Endothelial cell of umbilical vein (primary cell): ENCODE measurements at regions not wholly inside any gene's neighbourhood (a gene's known extent, or its start where the extent isn't known, plus 50 kb on each side); places are given as distances from the start of the nearest gene placed in this dataset.

Experiments
- BruUV-seq: library from RNA; stranded (reverse); fragments of 400-500 nt; replicated peaks from 2 replicates; lab custom pipeline; 2021; lab: Mats Ljungman, UMichigan
- CTCF ChIA-PET: fragments of 300-600, 350-600 bp; sonication (Branson Sonifier 250); formaldehyde crosslinking; loops from one replicate; lab custom pipeline; 2021; ENCODE audit warnings: antibody characterized with exemption, inconsistent platforms; lab: Charles Lee
- POLR2A ChIA-PET: fragments of 300-600, 350-600 bp; sonication (Branson Sonifier 250); formaldehyde crosslinking; loops from one replicate; lab custom pipeline; 2021; ENCODE audit warnings: antibody characterized with exemption, inconsistent platforms; lab: Charles Lee
- DNase-seq: peaks from one replicate; pipeline ENCODE4 v3.0.0-alpha.2; 2011; ENCODE audit warnings: low read depth, low spot score
- FAIRE-seq: peaks from 2 replicates; lab custom pipeline; 2011; peaks lifted over from hg19 to GRCh38; lab: Jason Lieb, UNC
- H2AFZ ChIP-seq: 2 replicates; pipeline ENCODE4 v1.6.0; 2012; ENCODE audit warnings: low read depth, low read length, control low read depth, inconsistent platforms
- H3K27ac ChIP-seq: 2 replicates; pipeline ENCODE4 v1.5.1; 2011; ENCODE audit warnings: low read depth, mild to moderate bottlenecking, control low read depth, low read length, moderate library complexity; ENCODE audit not compliant: insufficient read depth
- H3K27me3 ChIP-seq, 2 experiments: 2 replicates each; pipeline versions ENCODE4 v1.6.0 to v1.6.1; 2011; ENCODE audit warnings: low read length in 2 of 2, mixed read lengths in 1 of 2; ENCODE audit not compliant: control insufficient read depth in 2 of 2, insufficient read depth in 2 of 2
- H3K36me3 ChIP-seq, 2 experiments: 2 replicates in 1 of 2; 3 replicates in 1 of 2; pipeline ENCODE4 v1.5.1; 2011; ENCODE audit warnings: low read length in 2 of 2, mild to moderate bottlenecking in 1 of 2, moderate library complexity in 1 of 2; ENCODE audit not compliant: control insufficient read depth in 2 of 2, insufficient read depth in 2 of 2; ENCODE audit errors: extremely low read depth in 1 of 2
- H3K4me1 ChIP-seq: 3 replicates; pipeline ENCODE4 v1.5.1; 2011; ENCODE audit warnings: mild to moderate bottlenecking, low read length; ENCODE audit not compliant: control insufficient read depth, insufficient read depth; ENCODE audit errors: extremely low read depth
- H3K4me2 ChIP-seq: 2 replicates; pipeline ENCODE4 v1.6.1; 2011; ENCODE audit warnings: low read length, control low read depth, mixed read lengths; ENCODE audit not compliant: insufficient read depth
- H3K4me3 ChIP-seq, 3 experiments: fragments of 200-600 bp in 1 of 3; sonication (generic), shearing (Covaris generic) in 1 of 3; replicated peaks in 1 of 3; 2 replicates each; pipeline ENCODE4 v1.5.1; 2011 to 2016; ENCODE audit warnings: control low read depth in 3 of 3, low read length in 3 of 3, mild to moderate bottlenecking in 2 of 3, inconsistent platforms in 1 of 3, low read depth in 1 of 3, moderate library complexity in 1 of 3; ENCODE audit not compliant: insufficient read depth in 1 of 3
- H3K79me2 ChIP-seq: 2 replicates; pipeline ENCODE4 v1.6.0; 2012; ENCODE audit warnings: low read length, inconsistent platforms; ENCODE audit not compliant: control insufficient read depth, insufficient read depth
- H3K9ac ChIP-seq: replicated peaks from 2 replicates; pipeline ENCODE3; 2011; ENCODE audit warnings: low read length, control low read depth; ENCODE audit not compliant: insufficient read depth; ENCODE audit errors: extremely low read depth
- H3K9me1 ChIP-seq: replicated peaks from 3 replicates; pipeline ENCODE4 v1.6.0; 2011; ENCODE audit warnings: mild to moderate bottlenecking, low read length; ENCODE audit not compliant: control insufficient read depth, insufficient read depth; ENCODE audit errors: extremely low read depth
- H3K9me3 ChIP-seq: replicated peaks from 2 replicates; pipeline ENCODE4 v1.5.1; 2012; ENCODE audit warnings: low read length, inconsistent platforms; ENCODE audit not compliant: control insufficient read depth, insufficient read depth
- H4K20me1 ChIP-seq: replicated peaks from 2 replicates; pipeline ENCODE3; 2011; ENCODE audit warnings: mild to moderate bottlenecking, low read length; ENCODE audit not compliant: control insufficient read depth, insufficient read depth; ENCODE audit errors: extremely low read depth
- EZH2 ChIP-seq: IDR thresholded peaks from 2 replicates; pipeline ENCODE4 v1.6.1; 2012; ENCODE audit warnings: borderline replicate concordance, low read depth, mild to moderate bottlenecking, moderate library complexity, low read length, inconsistent platforms; ENCODE audit not compliant: severe bottlenecking
- FOS ChIP-seq: IDR thresholded peaks from 2 replicates; pipeline ENCODE4 v1.6.1; 2011; ENCODE audit warnings: mild to moderate bottlenecking, low read length, moderate library complexity, borderline replicate concordance; ENCODE audit not compliant: insufficient read depth
- GATA2 ChIP-seq: IDR thresholded peaks from 2 replicates; pipeline ENCODE4 v1.7.0; 2011; ENCODE audit warnings: low read depth, mild to moderate bottlenecking, moderate library complexity, mixed read lengths, low read length; ENCODE audit not compliant: insufficient read length, insufficient read depth
- JUN ChIP-seq: IDR thresholded peaks from 2 replicates; pipeline ENCODE4 v1.6.1; 2011; ENCODE audit warnings: borderline replicate concordance, low read depth; ENCODE audit not compliant: insufficient read length, insufficient read depth
- MYC ChIP-seq: IDR thresholded peaks from one replicate; pipeline ENCODE4 v1.6.1; 2011; ENCODE audit warnings: mild to moderate bottlenecking, low read depth, low read length
- POLR2A ChIP-seq: IDR thresholded peaks from 2 replicates; pipeline ENCODE4 v1.6.1; 2012; ENCODE audit warnings: low read depth, mild to moderate bottlenecking, control low read depth, low read length
- POLR2AphosphoS5 ChIP-seq: IDR thresholded peaks from 2 replicates; pipeline ENCODE4 v1.6.1; 2012; ENCODE audit warnings: low read depth, mild to moderate bottlenecking, control low read depth, low read length, moderate library complexity; ENCODE audit not compliant: insufficient read depth
- dilution Hi-C: fragments of 300-500 bp; cut with MboI; formaldehyde crosslinking; loops from one replicate; pipeline ENCODE4 v1.15.0; 2019; ENCODE audit warnings: low sequenced_read_pairs; ENCODE audit not compliant: extremely low pct_ligation_motif_present
- intact Hi-C: fragments of 100-400 bp; cut with micrococcal nuclease; formaldehyde crosslinking; loops from one replicate; pipeline ENCODE4 v1.10.0; 2022
- TF ChIP-seq, protein P1 (sequence below): IDR thresholded peaks from 2 replicates; pipeline ENCODE4 v1.6.1; 2011; ENCODE audit not compliant: insufficient read depth, insufficient read length
- TF ChIP-seq, protein P2 (sequence below), 2 donors: IDR thresholded peaks; 1 replicate in 1 of 2; 2 replicates in 1 of 2; pipeline ENCODE4 v1.5.1; 2011; ENCODE audit warnings: low read length in 2 of 2, mild to moderate bottlenecking in 2 of 2, moderate library complexity in 2 of 2, control low read depth in 1 of 2, inconsistent platforms in 1 of 2, low read depth in 1 of 2; ENCODE audit not compliant: insufficient read depth in 1 of 2; ENCODE audit errors: extremely low read depth in 1 of 2

DNA sequence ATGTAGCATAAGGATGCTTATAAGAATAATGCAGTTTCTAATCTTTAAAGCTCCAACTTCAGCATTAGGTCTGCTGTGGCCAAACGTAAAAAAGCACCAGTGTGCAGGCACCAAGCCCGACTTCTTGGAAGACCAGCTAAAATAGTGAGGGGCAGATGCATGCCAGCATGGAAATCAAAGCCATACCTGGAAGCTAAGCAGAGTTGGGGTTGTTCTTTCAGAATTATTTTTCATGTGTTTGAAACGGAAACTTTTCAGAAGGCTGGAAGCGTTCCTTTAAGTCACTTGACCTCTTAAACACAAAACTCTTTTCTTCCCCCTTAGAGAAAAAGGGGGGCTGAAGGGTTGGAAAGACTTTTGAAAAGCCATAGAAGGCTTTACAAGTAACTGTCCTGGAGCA, 329.2 kb upstream of the C1orf87 start:
- Histone ChIP-seq H3K36me3 (no peaks in the 10 kb centered on the region), H2AFZ (no peak overlapping the region), H3K9ac (no peak overlapping the region), H3K4me2 (no peak overlapping the region), H3K27ac (no peak overlapping the region), H3K9me3 (no peaks in the 10 kb centered on the region), H4K20me1 (no peaks in the 10 kb centered on the region), H3K27me3 (no peaks in the 10 kb centered on the region), H3K9me1 (no peaks in the 10 kb centered on the region), H3K79me2 (no peaks in the 10 kb centered on the region), H3K4me3 (no peak overlapping the region), H3K4me1 (no peaks in the 10 kb centered on the region)
- FAIRE-seq (no peak), DNase-seq (no peak)
- dilution Hi-C loops (no loop called here), intact Hi-C loops (no loop called here)
- BruUV-seq: no TSS peak
- TF ChIP-seq, protein P1, sequence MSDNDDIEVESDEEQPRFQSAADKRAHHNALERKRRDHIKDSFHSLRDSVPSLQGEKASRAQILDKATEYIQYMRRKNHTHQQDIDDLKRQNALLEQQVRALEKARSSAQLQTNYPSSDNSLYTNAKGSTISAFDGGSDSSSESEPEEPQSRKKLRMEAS: no peak
- TF ChIP-seq GATA2 (no peak), JUN (no peak), EZH2 (no peak)
- ChIA-PET CTCF (no interaction called here), POLR2A (no interaction called here)

DNA sequence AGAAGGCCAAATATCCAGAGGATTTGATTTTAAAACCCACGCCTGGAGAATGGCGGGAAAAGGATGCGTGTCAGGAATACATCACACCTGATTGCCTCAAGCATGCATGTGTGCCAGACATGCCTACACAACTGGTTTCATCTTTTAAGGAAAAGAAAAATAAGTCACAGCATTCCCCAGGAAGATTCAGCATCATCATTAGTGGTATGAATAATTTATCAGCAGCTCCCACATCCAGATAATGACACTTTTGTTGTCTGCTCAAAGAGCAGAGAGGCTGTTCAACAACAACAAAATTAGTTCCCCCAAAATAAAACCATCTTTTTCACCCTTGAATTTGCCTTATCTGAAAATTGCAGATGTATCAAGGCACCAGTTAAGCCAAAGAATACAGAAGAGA, 328.6 kb upstream of the C1orf87 start:
- H3K36me3 ChIP-seq: no peaks in the 10 kb centered on the region
- dilution Hi-C loops: no loop called here
- H3K79me2 ChIP-seq: no peaks in the 10 kb centered on the region
- no peaks in the 10 kb centered on the region for H3K4me1 ChIP-seq
- H3K27me3 ChIP-seq: no peaks in the 10 kb centered on the region
- H3K9ac ChIP-seq: no peak overlapping the region
- TF ChIP-seq POLR2A: no peak
- no peak for TF ChIP-seq JUN
- no peak for TF ChIP-seq GATA2
- TF ChIP-seq EZH2: no peak
- TF ChIP-seq POLR2AphosphoS5: no peak
- TF ChIP-seq FOS: no peak
- TF ChIP-seq MYC: no peak
- TF ChIP-seq, protein P1: no peak
- TF ChIP-seq, protein P2, sequence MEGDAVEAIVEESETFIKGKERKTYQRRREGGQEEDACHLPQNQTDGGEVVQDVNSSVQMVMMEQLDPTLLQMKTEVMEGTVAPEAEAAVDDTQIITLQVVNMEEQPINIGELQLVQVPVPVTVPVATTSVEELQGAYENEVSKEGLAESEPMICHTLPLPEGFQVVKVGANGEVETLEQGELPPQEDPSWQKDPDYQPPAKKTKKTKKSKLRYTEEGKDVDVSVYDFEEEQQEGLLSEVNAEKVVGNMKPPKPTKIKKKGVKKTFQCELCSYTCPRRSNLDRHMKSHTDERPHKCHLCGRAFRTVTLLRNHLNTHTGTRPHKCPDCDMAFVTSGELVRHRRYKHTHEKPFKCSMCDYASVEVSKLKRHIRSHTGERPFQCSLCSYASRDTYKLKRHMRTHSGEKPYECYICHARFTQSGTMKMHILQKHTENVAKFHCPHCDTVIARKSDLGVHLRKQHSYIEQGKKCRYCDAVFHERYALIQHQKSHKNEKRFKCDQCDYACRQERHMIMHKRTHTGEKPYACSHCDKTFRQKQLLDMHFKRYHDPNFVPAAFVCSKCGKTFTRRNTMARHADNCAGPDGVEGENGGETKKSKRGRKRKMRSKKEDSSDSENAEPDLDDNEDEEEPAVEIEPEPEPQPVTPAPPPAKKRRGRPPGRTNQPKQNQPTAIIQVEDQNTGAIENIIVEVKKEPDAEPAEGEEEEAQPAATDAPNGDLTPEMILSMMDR (IDR thresholded peaks at IDR 0.05; ENCODE audit: extremely low read depth in 1 of 2, insufficient read depth in 1 of 2, low read depth in 1 of 2, low read length in 2 of 2): no peak
- H3K4me2 ChIP-seq: no peak overlapping the region
- no peaks in the 10 kb centered on the region for H3K9me1 ChIP-seq
- ChIA-PET POLR2A (no interaction called here), CTCF (interaction anchor here (0.7 kb wide), 1 partner anchor 20 kb away, joined by 3 read pairs; no protein-coding TSS in a partner anchor)
- no peak overlapping the region for H3K27ac ChIP-seq
- H4K20me1 ChIP-seq: no peaks in the 10 kb centered on the region
- no peak overlapping the region for H2AFZ ChIP-seq
- FAIRE-seq (no peak), DNase-seq (no peak)
- no peak overlapping the region for H3K4me3 ChIP-seq
- intact Hi-C loops: no loop called here
- no peaks in the 10 kb centered on the region for H3K9me3 ChIP-seq
- BruUV-seq: no TSS peak
